ENCODE measurements at regions not wholly inside any gene's neighbourhood (a gene's known extent, or its start where the extent isn't known, plus 50 kb on each side); places are given as distances from the start of the nearest gene placed in this dataset.

GRCh38 chr3:80395023-80395422, 627.2 kb upstream of the ROBO1 start:
- no peak overlapping the region for H3K27ac ChIP-seq
- TF ChIP-seq CTCF (conservative IDR thresholded peaks at IDR 0.05) = no peak

GRCh38 chr3:80391573-80391972, 623.8 kb upstream of the ROBO1 start:
- no peak for TF ChIP-seq CTCF (conservative IDR thresholded peaks at IDR 0.05)
- H3K27ac ChIP-seq = no peak overlapping the region

- TF ChIP-seq CTCF (conservative IDR thresholded peaks at IDR 0.05) = no peak
- H3K27ac ChIP-seq = no peak overlapping the region
Observed at GRCh38 chr3:80384811-80385210, 617.0 kb upstream of the ROBO1 start.

GRCh38 chr3:80374423-80374822, 606.6 kb upstream of the ROBO1 start:
- no peak for TF ChIP-seq CTCF (conservative IDR thresholded peaks at IDR 0.05)

GRCh38 chr3:80368616-80369015, 600.8 kb upstream of the ROBO1 start:
- no peak for TF ChIP-seq CTCF (conservative IDR thresholded peaks at IDR 0.05)

More at GRCh38 chr3:80374423-80374822, 606.6 kb upstream of the ROBO1 start:
- no peak overlapping the region for H3K27ac ChIP-seq

GRCh38 chr3:80366808-80367548, 599.2 kb upstream of the ROBO1 start:
- no peak overlapping the region for H3K27ac ChIP-seq
- no peak for TF ChIP-seq CTCF (conservative IDR thresholded peaks at IDR 0.05)

More at GRCh38 chr3:80368616-80369015, 600.8 kb upstream of the ROBO1 start:
- H3K27ac ChIP-seq = no peak overlapping the region

GRCh38 chr3:80357761-80358160, 590.0 kb upstream of the ROBO1 start:
- H3K27ac ChIP-seq = no peak overlapping the region
- TF ChIP-seq CTCF (conservative IDR thresholded peaks at IDR 0.05) = no peak
